Fibroblast of villous mesenchyme (primary cell): ENCODE measurements at regions not wholly inside any gene's neighbourhood (a gene's known extent, or its start where the extent isn't known, plus 50 kb on each side); places are given as distances from the start of the nearest gene placed in this dataset.

ENCODE experiments used
- DNase-seq: peaks from one replicate; pipeline ENCODE4 v3.0.0-alpha.2; 2010; ENCODE audit warnings: low read depth
- H3K4me3 ChIP-seq: 2 replicates; pipeline ENCODE4 v1.5.1; 2011; ENCODE audit warnings: low read depth, mild to moderate bottlenecking, low read length
- CTCF ChIP-seq: IDR thresholded peaks from 2 replicates; pipeline ENCODE4 v1.5.1; 2012; ENCODE audit warnings: low read depth, mild to moderate bottlenecking, low read length; ENCODE audit not compliant: insufficient read depth

GRCh38 chr1:98503771-98504170, 157.8 kb upstream of the SNX7 start:
- H3K4me3 ChIP-seq: no peak overlapping the region
- no peak for TF ChIP-seq CTCF
- no peak for DNase-seq

GRCh38 chr1:98502937-98503336, 158.6 kb upstream of the SNX7 start:
- no peak overlapping the region for H3K4me3 ChIP-seq
- no peak for DNase-seq
- no peak for TF ChIP-seq CTCF

GRCh38 chr1:98500324-98500723, 161.2 kb upstream of the SNX7 start:
- no peak overlapping the region for H3K4me3 ChIP-seq
- TF ChIP-seq CTCF: no peak
- no peak for DNase-seq

- no peak overlapping the region for H3K4me3 ChIP-seq
- DNase-seq: no peak
- no peak for TF ChIP-seq CTCF
Measured at GRCh38 chr1:98498651-98499050, 162.9 kb upstream of the SNX7 start.

- no peak for TF ChIP-seq CTCF
- no peak for DNase-seq
- no peak overlapping the region for H3K4me3 ChIP-seq
Measured at GRCh38 chr1:98497497-98497896, 164.0 kb upstream of the SNX7 start.

- DNase-seq: no peak
- no peak for TF ChIP-seq CTCF
- no peak overlapping the region for H3K4me3 ChIP-seq
Measured at GRCh38 chr1:98496256-98496995, 165.1 kb upstream of the SNX7 start.

GRCh38 chr1:98493469-98493868, 168.1 kb upstream of the SNX7 start:
- no peak for TF ChIP-seq CTCF
- no peak for DNase-seq
- no peak overlapping the region for H3K4me3 ChIP-seq
